Gastroesophageal sphincter (tissue), 3 donors: ENCODE measurements at regions not wholly inside any gene's neighbourhood (a gene's known extent, or its start where the extent isn't known, plus 50 kb on each side); places are given as distances from the start of the nearest gene placed in this dataset.

Experiments
- EP300 ChIP-seq: sonication (generic); formaldehyde crosslinking; IDR thresholded peaks from one replicate; pipeline ENCODE4 v1.6.1; 2017; ENCODE audit warnings: antibody characterized with exemption, mild to moderate bottlenecking
- POLR2A ChIP-seq, 2 donors: fragments of 450-650 bp; IDR thresholded peaks; one replicate each; pipeline ENCODE4 v1.6.1; 2017; ENCODE audit warnings: antibody characterized with exemption in 2 of 2, mild to moderate bottlenecking in 2 of 2, moderate library complexity in 1 of 2
- TF ChIP-seq, protein P1 (sequence below), 4 experiments: fragments of 200-600 bp in 2 of 4; fragments of 450-650 bp in 2 of 4; sonication (generic) in 1 of 4; IDR thresholded peaks; one replicate each; pipeline ENCODE4 v1.5.1; 2017 to 2019; ENCODE audit warnings: antibody characterized with exemption in 4 of 4, mild to moderate bottlenecking in 2 of 4, moderate library complexity in 2 of 4

DNA sequence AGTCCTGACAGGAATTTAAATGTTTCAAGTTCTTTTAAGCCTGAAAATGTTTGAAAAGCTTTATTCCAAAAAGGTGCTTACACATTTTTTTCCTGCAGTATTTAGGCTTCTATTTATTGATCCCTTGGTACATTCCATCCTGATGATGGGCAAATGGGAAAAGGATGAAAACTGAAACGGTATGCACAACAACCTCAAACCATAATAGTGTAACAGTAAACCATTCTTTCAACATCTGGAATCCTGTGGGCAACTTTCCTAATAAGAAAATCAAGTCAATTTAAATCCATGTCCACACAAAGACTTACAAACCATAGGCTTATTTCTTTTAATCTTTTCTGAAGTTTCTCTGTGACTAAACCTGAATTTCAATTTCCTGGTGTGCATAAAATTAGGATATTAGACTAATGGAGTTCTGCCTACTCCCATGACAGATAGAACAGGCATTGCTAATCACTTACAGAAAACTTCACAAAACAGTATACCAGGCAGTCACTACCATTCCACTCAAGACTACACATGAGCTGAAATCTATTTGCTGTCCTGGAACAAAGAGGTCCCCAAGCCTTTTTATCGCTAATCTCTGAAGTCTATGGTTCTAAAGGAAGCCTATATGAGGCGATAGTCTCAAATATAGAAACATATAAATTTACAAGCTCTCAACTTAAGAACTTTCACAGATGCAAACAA is 103.3 kb downstream of the DLEU7 start:
- TF ChIP-seq, protein P1, sequence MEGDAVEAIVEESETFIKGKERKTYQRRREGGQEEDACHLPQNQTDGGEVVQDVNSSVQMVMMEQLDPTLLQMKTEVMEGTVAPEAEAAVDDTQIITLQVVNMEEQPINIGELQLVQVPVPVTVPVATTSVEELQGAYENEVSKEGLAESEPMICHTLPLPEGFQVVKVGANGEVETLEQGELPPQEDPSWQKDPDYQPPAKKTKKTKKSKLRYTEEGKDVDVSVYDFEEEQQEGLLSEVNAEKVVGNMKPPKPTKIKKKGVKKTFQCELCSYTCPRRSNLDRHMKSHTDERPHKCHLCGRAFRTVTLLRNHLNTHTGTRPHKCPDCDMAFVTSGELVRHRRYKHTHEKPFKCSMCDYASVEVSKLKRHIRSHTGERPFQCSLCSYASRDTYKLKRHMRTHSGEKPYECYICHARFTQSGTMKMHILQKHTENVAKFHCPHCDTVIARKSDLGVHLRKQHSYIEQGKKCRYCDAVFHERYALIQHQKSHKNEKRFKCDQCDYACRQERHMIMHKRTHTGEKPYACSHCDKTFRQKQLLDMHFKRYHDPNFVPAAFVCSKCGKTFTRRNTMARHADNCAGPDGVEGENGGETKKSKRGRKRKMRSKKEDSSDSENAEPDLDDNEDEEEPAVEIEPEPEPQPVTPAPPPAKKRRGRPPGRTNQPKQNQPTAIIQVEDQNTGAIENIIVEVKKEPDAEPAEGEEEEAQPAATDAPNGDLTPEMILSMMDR (IDR thresholded peaks at IDR 0.05): no peak
- TF ChIP-seq EP300 (no peak), POLR2A (IDR thresholded peaks at IDR 0.05) (no peak)
